ENCODE measurements at regions not wholly inside any gene's neighbourhood (a gene's known extent, or its start where the extent isn't known, plus 50 kb on each side); places are given as distances from the start of the nearest gene placed in this dataset.

- DNase-seq: no peak
Observed at GRCh38 chr3:128569756-128570155, 76.8 kb upstream of the GATA2 start.

DNA sequence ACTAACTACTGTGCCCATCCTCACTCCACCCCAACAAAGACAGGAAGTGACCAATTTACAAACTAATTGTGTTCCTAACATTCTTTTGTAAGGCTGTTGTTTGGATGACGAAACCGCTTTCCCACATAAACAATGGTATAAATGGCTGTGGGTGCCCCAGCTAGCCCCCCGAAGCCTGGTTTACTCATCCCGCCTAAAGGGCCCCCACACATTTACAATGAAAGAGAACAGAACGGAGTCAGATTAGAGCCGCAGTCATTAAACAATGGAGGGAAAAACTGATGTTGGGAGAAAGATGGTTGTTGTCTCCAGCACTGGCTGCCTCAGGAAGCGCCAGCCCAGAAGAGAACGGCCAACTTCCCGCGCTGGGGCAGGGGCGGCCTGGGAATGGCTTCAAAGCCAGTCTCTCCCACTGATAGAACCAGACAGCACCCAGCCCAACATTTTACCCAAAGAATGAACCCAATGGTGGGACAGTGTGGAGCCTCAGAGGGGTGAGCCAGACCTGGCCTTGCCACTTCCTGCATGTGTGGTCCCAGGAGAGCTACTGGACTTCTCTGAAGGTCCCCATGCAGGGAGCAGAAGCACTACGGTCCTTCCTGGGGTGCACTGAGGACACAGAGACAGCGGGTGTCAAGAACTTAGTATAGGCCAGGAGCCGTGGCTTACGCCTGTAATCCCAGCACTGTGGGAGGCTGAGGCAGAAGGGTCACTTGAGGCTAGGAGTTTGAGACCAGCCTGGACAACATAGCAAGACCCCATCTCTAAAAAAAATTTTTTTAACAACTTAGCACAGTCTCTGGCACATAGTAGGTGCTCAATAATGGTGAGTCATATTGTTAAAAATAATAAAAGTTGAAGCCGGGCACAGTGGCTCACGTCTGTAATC lies 75.8 kb upstream of the GATA2 start:
- DNase-seq: no peak

- no peak for DNase-seq
Observed at GRCh38 chr3:128567705-128568356, 74.8 kb upstream of the GATA2 start.

DNA sequence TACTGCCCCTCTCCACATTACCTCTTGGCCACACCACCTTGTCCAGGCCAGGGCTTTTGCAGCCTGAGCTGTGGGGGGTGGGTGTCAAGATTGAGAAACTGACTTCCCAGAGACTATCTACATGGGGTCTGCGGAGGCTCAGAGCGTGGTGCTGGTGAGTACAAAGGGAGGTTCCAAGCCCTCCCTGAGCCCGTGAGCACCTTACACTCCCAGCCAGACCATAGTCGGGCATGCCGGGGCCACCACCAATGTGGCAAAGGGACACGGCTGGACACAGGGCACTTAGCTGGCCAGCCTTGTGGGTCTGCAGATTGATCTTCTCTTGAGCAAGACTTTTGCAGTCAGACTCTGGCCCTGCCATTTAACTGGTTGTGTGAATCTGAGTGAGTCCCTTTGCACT lies 74.1 kb upstream of the GATA2 start:
- DNase-seq: no peak

GRCh38 chr3:128563439-128563838 lies 70.4 kb upstream of the GATA2 start:
- DNase-seq: no peak

GRCh38 chr3:128561504-128561903 lies 68.5 kb upstream of the GATA2 start:
- DNase-seq: no peak

DNA sequence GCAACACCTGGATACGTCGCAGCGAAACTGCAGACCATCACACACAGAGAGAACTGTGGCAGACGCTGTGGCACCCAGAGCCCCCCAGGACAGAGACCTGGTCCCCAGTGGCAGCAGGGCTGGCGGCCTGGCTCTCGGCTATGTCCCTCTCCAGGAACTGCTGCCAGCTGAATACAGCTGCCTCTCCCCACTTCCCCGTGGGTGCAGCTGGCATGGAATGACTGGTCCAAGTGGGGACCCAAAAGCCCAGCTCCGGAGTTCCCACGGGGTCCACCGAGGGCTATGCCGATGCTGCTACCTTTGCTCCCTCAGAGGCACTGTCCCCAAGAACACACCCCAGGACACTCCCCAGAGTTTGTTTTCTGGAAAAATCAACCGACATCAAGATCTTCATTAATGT lies 67.8 kb upstream of the GATA2 start:
- DNase-seq: no peak

DNA sequence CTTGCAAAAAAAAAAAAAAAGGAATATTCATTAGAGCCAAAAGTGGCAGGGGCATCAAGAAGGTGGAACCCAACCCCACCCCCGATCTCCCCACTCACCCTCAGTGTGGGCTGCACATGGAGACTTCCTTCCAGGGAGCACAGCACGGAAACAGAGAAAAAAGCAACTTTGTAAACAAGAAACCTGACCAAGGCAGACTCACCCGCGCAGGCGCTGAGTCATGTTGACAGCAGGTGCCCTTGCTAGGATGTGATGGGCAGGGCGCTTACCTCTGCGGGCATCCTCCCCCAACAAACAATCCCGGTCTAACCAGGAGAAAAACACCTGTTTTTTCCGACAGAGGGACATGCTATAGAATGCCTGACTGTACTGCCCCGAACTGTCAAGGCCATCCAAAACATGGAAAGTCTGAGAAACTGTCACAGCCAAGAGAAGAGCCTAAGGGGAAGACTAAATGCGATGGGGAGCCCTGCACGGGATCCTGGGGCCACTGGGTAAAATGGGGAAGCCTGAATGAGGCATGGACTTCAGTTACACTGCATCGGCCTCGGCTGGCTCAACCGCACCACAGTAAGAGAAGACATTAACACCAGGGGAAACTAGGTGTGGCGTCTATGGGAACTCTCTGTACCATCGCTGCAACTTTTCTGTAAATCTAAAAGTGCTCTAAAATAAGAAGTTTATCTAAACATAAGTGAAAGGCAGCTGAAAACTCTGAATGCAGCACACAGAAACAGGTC lies 66.7 kb upstream of the GATA2 start:
- DNase-seq: peak; percentile 48

- DNase-seq: no peak
Observed at GRCh38 chr3:128557531-128558280, 64.7 kb upstream of the GATA2 start.

DNA sequence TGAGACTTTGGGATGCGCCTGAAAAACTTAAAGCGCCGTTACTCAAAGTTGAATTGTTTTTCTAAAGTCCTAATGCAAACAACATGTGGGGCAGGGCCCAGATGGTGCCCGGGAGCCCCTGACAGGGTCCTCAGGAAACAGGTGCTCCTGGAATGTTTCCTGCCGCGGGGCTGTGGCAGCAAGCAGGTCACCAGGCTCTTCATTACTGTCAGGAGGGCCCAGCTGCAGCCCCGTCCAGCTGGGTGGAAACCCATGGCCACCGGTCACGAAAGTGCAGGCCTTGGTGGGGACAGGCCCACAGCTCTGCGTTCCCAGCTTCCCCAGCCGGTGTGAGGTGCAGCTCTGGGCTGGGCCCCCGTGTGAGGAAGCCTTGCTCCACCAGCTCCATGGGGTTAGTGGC lies 63.9 kb upstream of the GATA2 start:
- no peak for DNase-seq

GRCh38 chr3:128556384-128556783 lies 63.4 kb upstream of the GATA2 start:
- DNase-seq: no peak

DNA sequence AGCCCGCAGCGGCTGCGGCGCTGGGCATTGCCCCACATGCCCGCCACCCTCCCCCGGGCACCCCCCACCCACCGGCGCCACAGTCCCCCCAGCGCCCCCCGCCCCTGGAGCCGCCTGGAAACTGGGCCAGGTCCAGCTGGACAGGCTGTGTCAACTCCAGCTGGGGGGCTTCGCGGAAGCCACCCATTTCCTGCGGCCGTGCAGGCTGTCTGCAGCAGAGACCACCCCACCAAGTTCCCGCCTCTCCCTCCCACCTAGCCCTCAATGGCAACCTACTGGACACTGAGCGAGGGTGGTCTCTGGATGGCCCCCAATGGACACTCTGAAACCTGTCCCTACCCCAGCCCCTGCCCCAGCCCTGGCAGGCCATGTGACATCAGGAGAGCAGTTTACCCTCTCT lies 62.8 kb upstream of the GATA2 start:
- DNase-seq: no peak

DNA sequence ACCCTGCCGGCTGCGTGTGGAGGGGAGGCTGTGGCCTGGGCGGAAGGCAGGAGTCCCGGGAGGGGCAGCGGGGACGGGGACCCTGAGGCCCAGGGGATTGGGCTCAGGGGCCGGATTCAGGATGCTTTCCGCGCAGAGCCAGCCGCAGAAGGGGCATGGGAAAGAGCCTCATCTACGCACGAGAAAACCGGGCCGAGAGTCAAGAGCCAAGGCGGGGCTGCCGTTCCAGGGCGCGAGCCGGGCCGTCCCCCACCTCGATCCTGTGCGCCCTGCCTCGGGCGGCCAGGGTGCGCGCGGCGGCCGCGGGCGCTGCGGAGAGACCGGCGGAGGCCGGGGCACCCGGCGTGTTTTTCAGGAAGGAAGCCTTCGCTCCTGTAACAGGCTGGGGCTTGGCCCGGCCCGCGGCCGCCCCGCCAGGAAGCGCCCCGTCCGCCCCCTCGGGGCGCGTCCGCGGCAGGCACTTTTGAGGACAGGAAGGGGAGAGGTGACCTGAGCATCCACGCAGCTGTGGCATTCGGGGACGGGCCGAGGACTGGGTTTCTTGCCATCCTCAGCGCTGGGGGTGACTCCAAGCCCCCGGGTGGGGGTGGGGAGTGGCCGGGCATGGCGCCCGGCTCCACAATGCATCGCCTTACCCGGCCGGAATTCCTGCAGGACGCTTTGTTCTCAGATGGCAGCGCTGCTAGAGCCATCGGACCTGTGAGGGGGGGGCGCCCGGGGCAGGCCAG lies 62.3 kb upstream of the GATA2 start:
- no peak for DNase-seq

GRCh38 chr3:128554465-128555097 lies 61.6 kb upstream of the GATA2 start:
- DNase-seq: no peak

- no peak for DNase-seq
Observed at GRCh38 chr3:128554100-128554464, 61.1 kb upstream of the GATA2 start.

DNA sequence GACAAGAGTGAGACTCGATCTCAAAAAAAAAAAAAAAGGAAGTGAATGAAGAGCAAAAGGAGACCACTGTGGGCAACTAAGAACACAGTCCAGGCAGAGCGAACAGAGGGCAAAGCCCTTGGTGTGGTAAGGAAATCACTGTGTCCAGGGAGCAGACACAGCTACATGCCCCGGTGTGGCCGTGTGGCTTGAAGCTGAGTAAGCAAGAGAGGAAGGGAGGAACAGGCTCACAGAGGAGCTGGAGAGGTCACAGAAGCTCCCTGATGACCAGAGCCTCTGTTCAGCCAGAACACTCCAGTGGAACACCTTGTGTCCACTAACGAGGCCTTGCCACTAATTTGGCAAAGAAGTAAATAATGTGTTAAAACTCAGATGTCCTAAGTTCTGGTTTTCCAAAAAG lies 60.6 kb upstream of the GATA2 start:
- no peak for DNase-seq

DNA sequence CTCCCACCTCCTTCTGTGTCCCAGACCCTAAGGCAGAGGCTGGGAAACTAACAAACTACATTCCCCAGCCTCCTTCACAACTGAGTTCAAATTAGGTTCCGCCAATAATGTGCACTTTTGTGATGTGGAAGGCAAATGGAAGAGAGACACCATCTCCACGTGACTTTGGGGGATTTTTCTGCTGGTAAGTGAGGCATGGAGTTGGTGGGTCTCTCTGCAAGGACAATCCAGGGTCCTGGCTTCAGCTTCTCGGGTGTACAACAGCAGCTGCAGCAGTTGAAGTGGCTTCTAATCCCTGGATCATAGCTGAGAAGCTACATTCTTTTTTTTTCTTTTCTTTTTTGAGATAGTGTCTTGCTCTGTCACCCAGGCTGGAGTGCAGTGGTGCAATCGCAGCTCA lies 58.9 kb upstream of the GATA2 start:
- no peak for DNase-seq

GRCh38 chr3:128551451-128551850 lies 58.5 kb upstream of the GATA2 start:
- no peak for DNase-seq

GRCh38 chr3:128550471-128551126 lies 57.6 kb upstream of the GATA2 start:
- no peak for DNase-seq

GRCh38 chr3:128550113-128550440 lies 57.1 kb upstream of the GATA2 start:
- DNase-seq: no peak

DNA sequence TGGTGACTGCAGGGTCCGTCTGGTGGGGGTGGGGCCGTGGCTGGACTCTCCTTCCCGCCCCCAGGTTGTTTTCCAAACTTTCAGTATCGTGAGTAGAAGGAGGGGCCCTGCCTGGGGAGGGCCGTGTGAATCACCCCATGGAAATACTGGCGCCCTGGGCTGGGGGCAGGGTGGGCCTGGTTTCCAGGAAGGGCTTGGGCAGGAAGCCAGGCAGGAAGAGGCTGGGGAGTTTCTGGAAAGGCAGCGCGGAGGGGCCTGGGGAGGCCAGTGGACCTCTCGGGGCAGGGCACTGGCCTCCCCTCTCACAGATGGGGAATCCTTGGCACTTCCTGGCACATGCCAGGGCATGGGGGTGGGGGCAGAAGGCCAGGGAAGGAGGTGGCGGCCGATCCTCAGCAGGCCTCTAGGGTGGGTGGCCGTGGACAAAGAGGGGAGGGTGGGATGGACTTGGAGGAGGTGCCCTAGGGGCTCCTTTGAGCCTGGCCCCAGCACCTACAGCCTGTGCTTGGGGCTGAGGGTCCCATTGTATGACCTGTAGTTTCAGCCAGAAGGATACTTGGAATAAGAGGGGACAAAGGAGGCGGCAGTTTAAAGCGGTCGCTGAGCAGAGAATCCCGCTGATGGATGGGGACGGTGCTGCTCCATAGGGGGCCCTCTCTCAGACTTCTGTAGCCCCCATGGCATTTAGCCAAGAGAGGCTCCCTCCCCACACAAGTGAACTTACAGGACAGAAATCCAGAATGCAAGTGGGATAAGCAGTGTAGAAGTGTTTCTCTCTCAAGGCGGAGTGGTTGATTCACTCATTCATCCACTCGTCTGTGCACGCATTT lies 56.5 kb upstream of the GATA2 start:
- DNase-seq: no peak
